PC-3 (cell line): ENCODE measurements at regions not wholly inside any gene's neighbourhood (a gene's known extent, or its start where the extent isn't known, plus 50 kb on each side); places are given as distances from the start of the nearest gene placed in this dataset.
"Not testable (repeated sequence)": the region's sequence is repeated elsewhere in the genome, so short reads cannot be mapped to it uniquely, and the experiment has no call there.

Experiments used
- ATAC-seq: fragments of 200-7000 bp; cut with Tn5 transposase; 2 replicates; pipeline ENCODE4 v1.9.1; 2020; ENCODE audit warnings: mild to moderate bottlenecking, moderate library complexity
- BruUV-seq: library from RNA; stranded (reverse); fragments of 400-500 nt; replicated peaks from 2 replicates; lab custom pipeline; 2021; lab: Mats Ljungman, UMichigan
- CTCF ChIA-PET: fragments of 300-600 bp; sonication (Branson Sonifier 250); formaldehyde crosslinking; loops from one replicate; lab custom pipeline; 2022; ENCODE audit warnings: antibody characterized with exemption; lab: Charles Lee
- POLR2A ChIA-PET: fragments of 300-600 bp; sonication (Branson Sonifier 250); formaldehyde crosslinking; loops from one replicate; lab custom pipeline; 2022; ENCODE audit warnings: antibody characterized with exemption; ENCODE audit not compliant: unreplicated experiment; lab: Charles Lee
- DNase-seq: peaks from one replicate; pipeline ENCODE4 v3.0.0-alpha.2; 2015
- H2AFZ ChIP-seq: fragments of 300-600 bp; sonication (generic); 2 replicates; pipeline ENCODE4 v1.6.0; 2016; ENCODE audit warnings: antibody characterized with exemption, low read length
- H3F3A ChIP-seq: fragments of 300-600 bp; sonication (generic); one replicate; pipeline ENCODE4 v1.6.0; 2017; ENCODE audit warnings: antibody characterized with exemption, low read length, control low read depth, mild to moderate bottlenecking; ENCODE audit not compliant: unreplicated experiment
- H3K27ac ChIP-seq: fragments of 300-600 bp; sonication (generic); 2 replicates; pipeline ENCODE4 v1.5.1; 2016; ENCODE audit warnings: mild to moderate bottlenecking, low read length
- H3K27me3 ChIP-seq: fragments of 300-600 bp; sonication (generic); 2 replicates; pipeline ENCODE4 v1.6.1; 2016; ENCODE audit warnings: low read length, mixed read lengths
- H3K36me3 ChIP-seq: fragments of 300-600 bp; sonication (generic); 2 replicates; pipeline ENCODE4 v1.6.1; 2016; ENCODE audit warnings: low read depth, mixed run types, low read length, mixed read lengths
- H3K4me1 ChIP-seq: fragments of 300-600 bp; sonication (generic); 2 replicates; pipeline ENCODE4 v1.5.1; 2016; ENCODE audit warnings: low read length; ENCODE audit not compliant: insufficient read depth
- H3K4me2 ChIP-seq: fragments of 300-600 bp; sonication (generic); 2 replicates; pipeline ENCODE4 v1.6.0; 2016; ENCODE audit warnings: low read length
- H3K4me3 ChIP-seq: fragments of 300-600 bp; sonication (generic); 2 replicates; pipeline ENCODE4 v1.5.1; 2016; ENCODE audit warnings: mild to moderate bottlenecking, low read length, mixed read lengths
- H3K79me2 ChIP-seq: fragments of 300-600 bp; sonication (generic); 2 replicates; pipeline ENCODE4 v1.6.1; 2017; ENCODE audit warnings: low read length, mixed read lengths
- H3K9ac ChIP-seq: fragments of 300-600 bp; sonication (generic); 2 replicates; pipeline ENCODE4 v1.6.0; 2016; ENCODE audit warnings: mild to moderate bottlenecking, low read length
- H3K9me2 ChIP-seq: fragments of 300-600 bp; sonication (generic); replicated peaks from 2 replicates; pipeline ENCODE4 v1.6.1; 2016; ENCODE audit warnings: mixed run types, low read length, mixed read lengths
- H3K9me3 ChIP-seq: fragments of 300-600 bp; sonication (generic); 2 replicates; pipeline ENCODE4 v1.6.1; 2016; ENCODE audit warnings: low read length, mixed read lengths
- H4K20me1 ChIP-seq: fragments of 300-600 bp; sonication (generic); 2 replicates; pipeline ENCODE4 v1.6.1; 2016; ENCODE audit warnings: low read length, mixed read lengths
- CTCF ChIP-seq: fragments of 300-600 bp; sonication (generic); conservative IDR thresholded peaks from 2 replicates; pipeline ENCODE4 v1.5.1; 2017; ENCODE audit warnings: antibody characterized with exemption, low read depth, mild to moderate bottlenecking, low read length
- EZH2 ChIP-seq: fragments of 300-600 bp; sonication (generic); IDR thresholded peaks from one replicate; pipeline ENCODE4 v1.6.1; 2017; ENCODE audit warnings: antibody characterized with exemption, mild to moderate bottlenecking, low read length; ENCODE audit not compliant: unreplicated experiment
- EZH2phosphoT487 ChIP-seq: fragments of 300-600 bp; sonication (generic); IDR thresholded peaks from 2 replicates; pipeline ENCODE4 v1.6.1; 2018; ENCODE audit warnings: mild to moderate bottlenecking, antibody characterized with exemption, low read length, borderline replicate concordance
- intact Hi-C: fragments of 100-400 bp; cut with micrococcal nuclease; formaldehyde crosslinking; loops from 2 replicates; pipeline ENCODE4 v1.9.0; 2023

- H3K36me3 ChIP-seq = no peaks in the 10 kb centered on the region
- TF ChIP-seq EZH2 (no peak), EZH2phosphoT487 (no peak), CTCF (no peak)
- H3K9me3 ChIP-seq = no peaks in the 10 kb centered on the region
- no peaks in the 10 kb centered on the region for H4K20me1 ChIP-seq
- H3K4me2 ChIP-seq = no peak overlapping the region
- H3K27ac ChIP-seq = no peak overlapping the region
- POLR2A ChIA-PET = no interaction called here
- H3K4me3 ChIP-seq = no peak overlapping the region
- CTCF ChIA-PET = no interaction called here
- no peak overlapping the region for H3K9ac ChIP-seq
- no peak overlapping the region for H2AFZ ChIP-seq
- H3K79me2 ChIP-seq = no peaks in the 10 kb centered on the region
- no peaks in the 10 kb centered on the region for H3K9me2 ChIP-seq
- intact Hi-C loops = no loop called here
- DNase-seq (no peak), ATAC-seq (no peak)
- H3K4me1 ChIP-seq = no peaks in the 10 kb centered on the region
- no TSS peak for BruUV-seq
- no peaks in the 10 kb centered on the region for H3K27me3 ChIP-seq
- H3F3A ChIP-seq = no peaks in the 10 kb centered on the region
These were observed 602.5 kb downstream of the RAPGEF2 start for GRCh38 chr4:159705334-159705733.

GRCh38 chr4:159706704-159707103 is 603.8 kb downstream of the RAPGEF2 start:
- intact Hi-C loops = no loop called here
- CTCF ChIA-PET = no interaction called here

GRCh38 chr4:159715180-159715579 is 612.3 kb downstream of the RAPGEF2 start:
- H2AFZ ChIP-seq, intact Hi-C loops, DNase-seq, ATAC-seq, POLR2A ChIA-PET, H3K4me2 ChIP-seq, H3K4me1 ChIP-seq, H3K9me3 ChIP-seq, H3K4me3 ChIP-seq, H3K27ac ChIP-seq, CTCF ChIA-PET, H3F3A ChIP-seq, H3K79me2 ChIP-seq, H3K9ac ChIP-seq, H3K27me3 ChIP-seq, H3K36me3 ChIP-seq, BruUV-seq, H4K20me1 ChIP-seq, H3K9me2 ChIP-seq: not testable (repeated sequence)

More at GRCh38 chr4:159706704-159707103, 603.8 kb downstream of the RAPGEF2 start:
- Histone ChIP-seq H3K4me2 (no peak overlapping the region), H3K9ac (no peak overlapping the region), H4K20me1 (no peaks in the 10 kb centered on the region), H3K79me2 (no peaks in the 10 kb centered on the region), H3K27ac (no peak overlapping the region), H3K4me3 (no peak overlapping the region), H3K9me3 (no peaks in the 10 kb centered on the region), H3F3A (no peaks in the 10 kb centered on the region), H2AFZ (no peak overlapping the region), H3K4me1 (no peaks in the 10 kb centered on the region), H3K27me3 (no peaks in the 10 kb centered on the region), H3K36me3 (no peaks in the 10 kb centered on the region), H3K9me2 (no peaks in the 10 kb centered on the region)
- no TSS peak for BruUV-seq
- no peak for TF ChIP-seq EZH2
- TF ChIP-seq CTCF = no peak
- no peak for TF ChIP-seq EZH2phosphoT487
- POLR2A ChIA-PET = no interaction called here
- DNase-seq (no peak), ATAC-seq (no peak)
